Nucleus accumbens (tissue), 56 donors: ENCODE measurements at regions not wholly inside any gene's neighbourhood (a gene's known extent, or its start where the extent isn't known, plus 50 kb on each side); places are given as distances from the start of the nearest gene placed in this dataset.

ENCODE experiments used
- DNase-seq, 56 donors: peaks; one replicate each; lab custom pipeline; 2025; lab: John Stamatoyannopoulos, UW

- DNase-seq: no peak
Measured at GRCh38 chr6:137750297-137750696, 116.8 kb upstream of the TNFAIP3 start.

DNA sequence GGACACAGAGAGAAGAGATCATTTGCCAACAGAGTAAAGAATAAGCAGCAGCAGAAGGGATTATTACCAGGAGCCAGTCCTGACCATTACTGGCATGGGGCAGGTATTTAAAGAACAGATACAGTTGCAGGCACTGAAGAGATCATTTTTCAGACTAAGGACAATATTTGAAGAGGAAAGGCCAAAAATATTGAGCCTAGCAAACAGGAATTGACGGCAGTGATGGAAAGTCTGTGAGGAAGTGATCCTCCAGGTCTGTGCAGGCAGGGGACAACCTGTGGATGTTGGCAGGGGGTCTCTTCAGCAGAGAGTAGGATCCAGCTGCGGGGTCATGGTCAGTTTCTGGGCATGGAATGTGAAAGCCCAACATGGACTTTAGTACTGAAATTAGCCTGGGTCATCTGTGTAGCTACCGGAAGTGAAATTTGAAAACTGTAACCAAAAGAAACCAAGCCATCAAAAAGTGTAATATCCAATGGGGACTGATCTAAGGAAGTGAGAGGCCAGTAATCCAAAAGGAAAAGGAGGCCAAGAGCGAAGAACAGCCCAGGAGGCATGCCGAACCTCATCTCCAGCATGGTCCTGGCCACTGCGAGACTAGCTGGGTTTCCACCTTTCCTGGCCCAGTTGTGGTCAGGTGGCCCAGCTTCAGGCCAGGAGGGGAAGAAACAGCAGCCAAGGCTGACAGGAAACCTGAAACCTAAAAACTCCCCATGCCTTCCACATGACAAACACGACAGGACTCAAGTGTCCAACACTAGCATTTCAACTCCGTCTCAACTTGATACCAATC, 115.1 kb upstream of the TNFAIP3 start:
- no peak for DNase-seq

GRCh38 chr6:137754366-137754765, 112.7 kb upstream of the TNFAIP3 start:
- DNase-seq: no peak

- DNase-seq: no peak
Measured at GRCh38 chr6:137754866-137755265, 112.2 kb upstream of the TNFAIP3 start.

GRCh38 chr6:137755284-137755683, 111.8 kb upstream of the TNFAIP3 start:
- DNase-seq: no peak

- no peak for DNase-seq
Measured at GRCh38 chr6:137756788-137757187, 110.3 kb upstream of the TNFAIP3 start.

DNA sequence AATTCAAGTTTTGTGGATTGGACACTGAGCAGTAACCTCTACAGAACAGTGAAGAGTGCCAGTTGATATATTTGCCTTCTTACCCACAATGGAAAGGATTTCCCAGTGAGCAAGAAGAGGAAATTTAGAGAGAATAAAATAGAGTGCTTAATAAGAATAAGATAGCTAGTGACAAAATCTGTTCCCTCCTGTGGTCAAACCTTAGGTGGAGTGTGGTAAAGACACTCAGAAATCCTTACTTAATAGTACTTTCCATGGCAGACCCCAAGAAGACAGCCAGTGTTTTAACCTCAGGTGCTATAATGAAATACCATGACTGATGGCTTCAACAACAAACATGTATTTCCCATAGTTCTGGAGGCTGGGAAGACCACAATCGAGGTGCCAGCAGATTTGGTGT, 108.4 kb upstream of the TNFAIP3 start:
- no peak for DNase-seq

DNA sequence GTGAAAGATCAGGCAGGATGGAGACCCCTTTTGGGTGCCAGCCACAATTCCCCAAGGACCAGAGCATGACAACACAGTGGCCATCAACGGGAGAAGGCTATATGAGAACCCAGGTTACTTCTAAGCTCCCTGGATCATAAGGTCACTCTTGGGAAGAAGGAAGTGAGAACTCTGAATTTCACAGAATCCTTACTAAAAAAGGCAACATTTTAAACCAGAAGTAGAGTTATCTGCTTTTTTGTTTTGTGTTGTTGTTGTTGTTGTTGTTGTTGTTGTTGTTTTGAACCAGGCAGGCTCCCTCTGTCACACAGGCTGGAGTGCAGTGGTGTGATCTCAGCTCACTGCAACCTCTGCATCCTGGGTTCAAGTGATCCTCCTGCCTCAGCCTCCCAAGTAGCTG, 107.4 kb upstream of the TNFAIP3 start:
- no peak for DNase-seq

GRCh38 chr6:137761072-137761471, 106.0 kb upstream of the TNFAIP3 start:
- DNase-seq: no peak

- no peak for DNase-seq
Measured at GRCh38 chr6:137761487-137761886, 105.6 kb upstream of the TNFAIP3 start.

DNA sequence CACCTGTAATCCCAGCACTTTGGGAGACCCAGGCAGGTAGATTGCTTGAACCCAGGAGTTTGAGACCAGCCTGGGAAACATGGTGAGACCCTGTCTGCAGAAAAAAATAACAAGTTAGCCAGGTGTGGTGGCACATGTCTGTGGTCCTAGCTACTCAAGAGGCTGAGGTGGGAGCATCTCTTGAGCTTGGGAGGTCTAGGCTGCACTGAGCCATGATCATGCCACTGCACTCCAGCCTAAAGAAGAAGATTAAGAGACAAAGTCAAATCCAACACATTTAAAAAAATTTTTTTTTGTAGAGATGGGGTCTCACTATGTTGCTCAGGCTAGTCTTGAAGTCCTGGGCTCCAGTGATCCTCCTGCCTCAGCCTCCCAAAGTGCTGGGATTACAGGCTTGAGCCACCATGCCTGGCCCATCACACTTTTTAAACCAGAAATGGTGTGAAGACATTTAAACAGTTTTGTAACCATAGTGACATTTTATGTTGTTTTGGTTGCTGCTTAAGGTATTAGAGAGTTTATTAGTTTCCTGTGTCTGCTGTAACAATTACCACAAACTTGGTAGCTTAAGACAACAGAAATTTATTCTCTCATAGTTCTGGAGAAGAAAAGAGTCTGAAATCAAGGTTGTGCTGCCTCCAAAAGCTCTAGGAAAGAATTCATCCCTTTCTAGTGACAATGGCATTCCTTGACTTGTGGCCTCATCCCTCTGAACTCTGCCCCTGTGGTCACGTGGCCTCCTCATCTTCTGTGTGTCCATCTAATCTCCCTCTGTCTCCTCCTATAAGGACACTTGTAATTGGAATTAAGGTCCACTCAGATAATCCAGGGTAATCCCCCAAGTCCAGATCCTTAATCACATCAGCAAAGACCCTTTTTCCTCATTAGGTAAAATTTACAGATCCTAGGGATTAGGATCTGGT, 104.6 kb upstream of the TNFAIP3 start:
- no peak for DNase-seq

DNA sequence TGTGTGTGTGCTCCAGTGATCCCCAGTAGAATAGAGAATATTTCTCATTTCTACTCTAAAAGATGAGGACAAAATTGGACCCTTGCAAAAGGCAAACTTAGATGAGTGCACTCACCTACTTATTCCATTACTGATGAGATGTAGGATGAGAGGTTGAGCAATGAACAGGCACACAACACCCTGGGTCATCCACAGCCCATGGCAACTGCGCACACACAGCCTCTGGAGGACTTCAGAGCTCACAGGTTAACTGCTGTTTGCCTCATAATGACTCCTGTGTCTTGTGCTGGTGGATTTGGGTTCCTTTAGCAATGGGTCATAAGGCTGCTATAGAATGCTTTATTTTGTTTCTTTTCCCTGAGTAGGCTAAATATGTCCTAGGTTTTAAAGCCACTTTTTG, 103.6 kb upstream of the TNFAIP3 start:
- DNase-seq: no peak

GRCh38 chr6:137763886-137764285, 103.2 kb upstream of the TNFAIP3 start:
- no peak for DNase-seq

GRCh38 chr6:137764464-137764863, 102.6 kb upstream of the TNFAIP3 start:
- no peak for DNase-seq

GRCh38 chr6:137765059-137765458, 102.0 kb upstream of the TNFAIP3 start:
- no peak for DNase-seq

DNA sequence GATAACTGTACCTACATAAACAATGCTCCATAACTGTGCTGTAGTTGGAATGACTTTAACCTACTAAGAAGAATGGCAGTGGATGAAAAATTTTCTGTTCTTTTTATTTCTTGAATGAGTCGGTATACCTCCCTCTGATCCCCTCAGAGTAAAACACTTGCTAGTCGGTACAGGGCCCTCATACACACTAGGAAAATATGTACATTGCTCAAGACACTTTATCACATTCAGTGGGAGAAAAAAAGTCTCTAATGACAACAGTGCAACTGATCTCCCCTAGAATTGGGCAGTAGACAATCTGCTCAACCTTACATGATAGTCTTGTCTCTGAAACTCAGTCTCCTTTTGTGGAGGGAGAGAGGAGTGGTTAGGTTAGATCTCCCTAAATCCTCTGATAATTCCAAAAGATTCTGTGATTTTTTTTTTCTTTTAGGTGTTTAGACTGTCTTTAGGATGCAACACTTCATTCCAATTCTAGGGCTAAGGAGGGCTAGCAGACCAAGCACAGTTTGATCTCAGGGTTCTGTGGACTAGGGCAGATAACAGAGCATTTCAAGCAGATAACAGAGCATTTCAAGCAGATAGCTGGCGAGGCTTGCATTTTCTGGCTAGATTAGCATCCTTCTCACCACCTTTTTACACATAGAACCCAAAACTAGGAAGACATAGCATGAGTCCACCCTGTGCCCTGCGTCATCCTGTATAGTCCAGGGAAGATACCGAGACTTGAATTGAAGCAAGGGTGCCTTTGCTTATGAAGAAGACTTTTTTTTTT, 100.3 kb upstream of the TNFAIP3 start:
- no peak for DNase-seq

- no peak for DNase-seq
Measured at GRCh38 chr6:137767465-137767864, 99.6 kb upstream of the TNFAIP3 start.

DNA sequence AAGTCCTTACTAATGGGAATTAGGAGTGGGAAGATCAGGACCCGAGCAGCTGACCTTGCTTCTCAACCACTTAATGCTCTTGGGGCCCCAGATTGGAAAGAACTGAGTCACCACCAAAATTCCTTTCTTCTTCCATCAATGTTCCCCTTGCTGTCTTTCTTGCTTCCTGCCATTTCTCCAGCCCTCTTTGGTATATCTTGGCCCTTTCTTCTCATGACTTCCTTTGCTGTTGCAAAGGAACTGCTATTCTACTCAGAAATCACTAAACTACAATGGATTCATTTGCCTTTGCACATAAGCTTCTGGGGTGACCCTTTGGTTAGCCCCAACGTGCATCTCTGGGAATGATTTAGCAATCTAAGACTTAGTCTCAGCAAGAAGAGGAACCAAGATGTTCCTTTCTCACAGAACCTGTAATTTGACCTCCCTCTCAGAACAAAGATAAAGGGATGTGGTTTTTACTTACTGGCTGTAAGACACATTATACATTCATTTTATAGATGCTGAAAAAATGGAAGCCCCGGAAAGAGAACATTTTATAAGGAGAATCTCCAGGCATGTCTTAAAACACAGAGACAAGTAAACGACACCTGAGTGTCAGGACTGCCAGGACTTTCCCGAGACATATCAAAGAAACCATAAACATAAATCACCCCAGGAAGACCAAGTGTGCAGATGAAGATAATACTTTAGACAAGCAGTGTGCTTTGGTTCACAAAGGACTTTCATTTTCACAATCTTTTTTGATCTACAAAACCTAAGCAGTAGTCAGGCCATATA, 99.0 kb upstream of the TNFAIP3 start:
- no peak for DNase-seq

DNA sequence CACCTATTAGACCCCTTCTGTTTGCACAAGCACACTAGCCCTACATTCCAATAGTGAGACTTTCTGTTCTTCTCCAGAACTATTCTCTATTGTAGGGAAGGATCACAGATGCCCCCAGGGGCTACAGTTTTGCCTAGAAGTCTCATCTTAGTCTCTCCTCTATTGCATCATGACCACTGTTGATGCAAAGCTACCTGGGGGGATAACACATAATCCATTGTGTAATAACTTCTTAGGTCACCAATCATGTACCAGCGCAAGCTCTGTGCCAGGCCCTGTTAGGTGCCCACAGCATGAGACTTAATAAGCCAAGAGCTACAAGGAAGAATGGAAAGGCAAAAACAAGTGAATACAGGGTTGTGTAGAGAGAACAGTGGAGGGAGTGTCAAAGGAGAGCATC, 98.1 kb upstream of the TNFAIP3 start:
- no peak for DNase-seq

DNA sequence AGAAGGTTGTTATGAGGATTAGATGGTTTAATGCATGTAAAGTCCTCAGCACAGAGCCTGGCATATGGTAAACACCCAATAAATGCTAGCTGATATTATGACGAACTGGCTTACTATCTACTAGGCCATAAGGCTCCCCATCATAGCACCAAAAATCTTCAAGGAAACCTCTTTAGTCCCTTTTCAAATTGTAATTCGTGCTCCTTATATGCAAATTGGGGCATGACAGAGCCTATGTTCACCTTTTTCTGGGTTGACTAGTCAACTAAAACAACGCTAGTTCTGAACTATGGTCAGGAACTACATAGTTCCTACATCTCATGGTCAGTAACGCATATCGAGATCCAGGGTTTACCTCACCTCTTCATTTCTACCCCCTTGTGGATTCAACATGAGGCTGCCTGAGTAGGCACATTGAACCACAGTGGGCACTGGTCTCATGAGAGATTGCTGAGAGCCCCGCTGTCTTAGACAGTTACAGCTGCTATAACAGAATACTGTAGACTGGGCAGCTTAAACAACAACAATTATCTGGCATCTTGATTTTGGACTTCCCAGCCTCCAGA, 97.2 kb upstream of the TNFAIP3 start:
- DNase-seq: no peak
